Heart right ventricle (tissue), 16 donors: ENCODE measurements at regions not wholly inside any gene's neighbourhood (a gene's known extent, or its start where the extent isn't known, plus 50 kb on each side); places are given as distances from the start of the nearest gene placed in this dataset.
"Not testable (repeated sequence)": the region's sequence is repeated elsewhere in the genome, so short reads cannot be mapped to it uniquely, and the experiment has no call there.

Experiments used
- ATAC-seq, 8 donors: fragments of 200-7000 bp; cut with Tn5 transposase; one replicate each; pipeline ENCODE4 v1.9.1; 2020; ENCODE audit warnings: mild to moderate bottlenecking in 8 of 8, moderate library complexity in 8 of 8, moderate number of reproducible peaks in 1 of 8
- DNase-seq, 2 donors: peaks; one replicate each; pipeline ENCODE4 v3.0.0-alpha.2; 2020
- H3K27ac ChIP-seq, 10 donors: fragments of 200-600 bp; sonication (generic) in 2 of 10; one replicate each; pipeline versions ENCODE4 v1.5.0 to v1.8.0; 2020 to 2022; ENCODE audit warnings: mild to moderate bottlenecking in 3 of 10
- H3K27me3 ChIP-seq, 7 donors: fragments of 200-600 bp; one replicate each; pipeline ENCODE4 v1.8.0; 2021 to 2022; ENCODE audit warnings: mild to moderate bottlenecking in 2 of 7
- H3K36me3 ChIP-seq, 9 donors: fragments of 200-600 bp; sonication (generic) in 1 of 9; one replicate each; pipeline versions ENCODE4 v1.5.0 to v1.8.0; 2020 to 2022; ENCODE audit warnings: mild to moderate bottlenecking in 2 of 9
- H3K4me1 ChIP-seq, 9 donors: fragments of 200-600 bp; sonication (generic) in 1 of 9; one replicate each; pipeline versions ENCODE4 v1.5.0 to v1.8.0; 2020 to 2022; ENCODE audit warnings: mild to moderate bottlenecking in 4 of 9
- H3K4me3 ChIP-seq, 10 donors: fragments of 200-600 bp; sonication (generic) in 2 of 10; one replicate each; pipeline versions ENCODE4 v1.5.0 to v1.8.0; 2020 to 2022; ENCODE audit warnings: mild to moderate bottlenecking in 7 of 10, moderate library complexity in 2 of 10
- H3K9me3 ChIP-seq, 11 donors: fragments of 200-600 bp in 10 of 11; sonication (generic) in 2 of 11; one replicate each; pipeline versions ENCODE4 v1.5.0 to v1.8.0; 2013 to 2022; ENCODE audit warnings: mild to moderate bottlenecking in 2 of 11, control low read depth in 1 of 11, moderate library complexity in 1 of 11
- CTCF ChIP-seq, 9 donors: fragments of 200-600 bp; sonication (generic) in 2 of 9; IDR thresholded peaks; one replicate each; pipeline versions ENCODE4 v1.5.0 to v1.8.0; 2021 to 2022; ENCODE audit warnings: antibody characterized with exemption in 9 of 9, mild to moderate bottlenecking in 5 of 9, moderate library complexity in 1 of 9
- WGBS, 2 donors: extraction: QIAGEN DNeasy Blood & Tissue Kit; methylation state at CpG; one replicate each; pipeline ENCODE4 v1.1.7; 2013; ENCODE audit warnings: inconsistent platforms in 1 of 2; 5-methylcytosine and 5-hydroxymethylcytosine counted together
- intact Hi-C, 10 donors: fragments of 100-400 bp; cut with DNase I; formaldehyde crosslinking; loops; one replicate each; pipeline versions ENCODE4 v1.11.1 to v1.14.2; 2022
- donor health status: Arrhythmogenic right ventricular cardiomyopathy.
- donor health status: ischemic (EF 13 %, LVEDD 7.1; RV severe dilation, severe dysfunction).
- donor health status: healthy with polysubstance abuse.
- donor health status: DM: no; HTN: yes; CAD: no.
- donor health status: DM: no; HTN: no; CAD: no.
- donor health status: ischemic (EF 25% LVEDD 6.9; RV normal size, moderate dysfunction).
- donor health status: ischemic (EF 25% LVEDD 5.7; RV mildly dilated, moderate dysfunction).
- donor health status: healthy.
- donor health status: DM: yes; HTN: yes; CAD: no.
- donor health status: Ischemic cardiomyopathy.
- donor health status: ischemic (EF 35%, LVEDD 5.7; RV mildly dilated, moderate dysfunction).
- donor health status: nonischemic (EF 11% LVEDD 7.7; RV severe dilation, severe dysfunction).
- donor health status: DM: yes; HTN: yes; CAD: no.
- donor health status: PGD.
- donor health status: ischemic (EF 29% LVEDD 5.4; RV normal size, mild dysfunction).
- donor health status: nonischemic (EF 23%, LVEDD 6.1; RV moderate dilation, normal function).

DNA sequence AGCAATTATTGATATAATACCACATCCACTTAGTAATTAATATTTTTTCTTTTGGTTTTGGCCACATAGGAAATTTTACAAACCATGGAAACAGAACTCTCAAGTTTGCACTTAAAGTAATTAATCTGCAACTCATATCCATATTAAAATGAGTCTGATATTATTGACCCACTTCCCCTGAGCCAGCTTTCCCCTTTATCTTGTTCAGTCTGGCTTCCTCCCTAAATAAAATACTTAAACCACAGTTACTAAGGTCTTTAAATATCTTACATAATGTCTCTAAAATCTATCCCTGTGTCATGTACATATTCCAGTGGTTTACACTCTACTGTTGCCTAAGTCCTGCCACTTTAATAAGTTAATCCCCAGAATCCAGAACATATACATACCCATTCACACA, 564.9 kb upstream of the FSHR start:
- H3K27me3 ChIP-seq: peaks cover 0 to 4% (median 0%) of the 10 kb centered on the region in 7 donors
- no peak for ATAC-seq
- intact Hi-C loops: no loop called here

GRCh38 chr2:49715597-49715996, 561.3 kb upstream of the FSHR start:
- Histone ChIP-seq H3K4me3 (no peak overlapping the region), H3K4me1 (no peaks in the 10 kb centered on the region), H3K27me3 (peaks cover 0 to 4% (median 0%) of the 10 kb centered on the region in 7 donors), H3K36me3 (no peaks in the 10 kb centered on the region), H3K9me3 (peaks cover 0 to 7% (median 0%) of the 10 kb centered on the region in 11 donors), H3K27ac (no peak overlapping the region)
- TF ChIP-seq CTCF (IDR thresholded peaks at IDR 0.05): no peak
- ATAC-seq: no peak
- WGBS, 2 donors: 81 to 88% methylated on average over 4 of the region's 4 CpGs
- no peak for DNase-seq
- intact Hi-C loops: no loop called here

More for the DNA sequence above, 564.9 kb upstream of the FSHR start:
- peaks cover 0 to 4% (median 0%) of the 10 kb centered on the region in 11 donors for H3K9me3 ChIP-seq
- H3K27ac ChIP-seq: no peak overlapping the region
- no peak for DNase-seq
- no peak overlapping the region for H3K4me3 ChIP-seq
- no peaks in the 10 kb centered on the region for H3K4me1 ChIP-seq
- no peaks in the 10 kb centered on the region for H3K36me3 ChIP-seq
- no peak for TF ChIP-seq CTCF (IDR thresholded peaks at IDR 0.05)

- Histone ChIP-seq H3K4me1 (no peaks in the 10 kb centered on the region), H3K36me3 (no peaks in the 10 kb centered on the region), H3K27ac (no peak overlapping the region), H3K27me3 (peaks cover 0 to under 1% (median 0%) of the 10 kb centered on the region in 7 donors), H3K4me3 (no peak overlapping the region), H3K9me3 (peaks cover 0 to 7% (median 0%) of the 10 kb centered on the region in 11 donors)
- DNase-seq (no peak), ATAC-seq (no peak)
- intact Hi-C loops: no loop called here
- TF ChIP-seq CTCF (IDR thresholded peaks at IDR 0.05): no peak
- 54 to 68% methylated on average over 2 of the region's 2 CpGs for WGBS, 2 donors
Observed at GRCh38 chr2:49714454-49714853, 560.1 kb upstream of the FSHR start.

- H3K4me3 ChIP-seq: no peak overlapping the region
- H3K27me3 ChIP-seq: no peaks in the 10 kb centered on the region
- no peak for DNase-seq
- no peaks in the 10 kb centered on the region for H3K9me3 ChIP-seq
- H3K4me1 ChIP-seq: no peaks in the 10 kb centered on the region
- ATAC-seq: no peak
- intact Hi-C loops: no loop called here
- no peak overlapping the region for H3K27ac ChIP-seq
- H3K36me3 ChIP-seq: no peaks in the 10 kb centered on the region
- no peak for TF ChIP-seq CTCF (IDR thresholded peaks at IDR 0.05)
- 78 to 87% methylated on average over 3 of the region's 3 CpGs for WGBS, 2 donors
Observed at GRCh38 chr2:49702740-49703139, 548.4 kb upstream of the FSHR start.

- intact Hi-C loops: no loop called here
Observed at GRCh38 chr2:49693961-49694360, 539.6 kb upstream of the FSHR start.

DNA sequence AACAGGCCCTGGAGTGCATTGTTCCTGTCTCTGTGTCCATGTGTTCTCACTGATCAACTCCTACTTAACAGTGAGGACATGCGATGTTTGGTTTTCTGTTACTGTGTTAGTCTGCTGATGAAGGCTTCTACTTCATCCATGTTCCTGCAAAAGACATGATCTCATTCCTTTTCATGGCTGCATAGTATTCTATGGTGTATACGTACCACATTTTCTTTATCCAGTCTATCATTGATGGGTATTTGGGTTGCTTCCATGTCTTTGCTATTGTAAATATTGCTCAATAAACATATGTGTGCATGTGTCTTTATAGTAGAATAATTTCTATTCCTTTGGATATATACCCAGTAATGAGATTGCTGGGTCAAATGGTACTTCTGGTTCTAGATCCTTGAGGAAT, 537.7 kb upstream of the FSHR start:
- ATAC-seq, H3K27me3 ChIP-seq, intact Hi-C loops, H3K27ac ChIP-seq, H3K4me3 ChIP-seq, H3K36me3 ChIP-seq, H3K4me1 ChIP-seq, DNase-seq, H3K9me3 ChIP-seq: not testable (repeated sequence)
- WGBS, 2 donors: 96 to 98% methylated on average over 2 of the region's 2 CpGs

More at GRCh38 chr2:49693961-49694360, 539.6 kb upstream of the FSHR start:
- peaks cover 0 to 4% (median 0%) of the 10 kb centered on the region in 11 donors for H3K9me3 ChIP-seq
- no peak for TF ChIP-seq CTCF (IDR thresholded peaks at IDR 0.05)
- H3K27me3 ChIP-seq: no peaks in the 10 kb centered on the region
- H3K36me3 ChIP-seq: no peaks in the 10 kb centered on the region
- no peak overlapping the region for H3K4me3 ChIP-seq
- no peak overlapping the region for H3K27ac ChIP-seq
- ATAC-seq (no peak), DNase-seq (no peak)
- H3K4me1 ChIP-seq: no peaks in the 10 kb centered on the region
